HCT116 (cell line): ENCODE measurements at regions not wholly inside any gene's neighbourhood (a gene's known extent, or its start where the extent isn't known, plus 50 kb on each side); places are given as distances from the start of the nearest gene placed in this dataset.

Experiments
- ATAC-seq: fragments of 200-7000 bp; cut with Tn5 transposase; 2 replicates; pipeline ENCODE4 v1.9.1; 2020; ENCODE audit warnings: mild to moderate bottlenecking, moderate library complexity
- BruUV-seq: library from RNA; stranded (reverse); fragments of 400-500 nt; replicated peaks from 2 replicates; lab custom pipeline; 2021; lab: Mats Ljungman, UMichigan
- CTCF ChIA-PET: fragments of 300-600 bp; sonication (Branson Sonifier 250); formaldehyde crosslinking; loops from one replicate; lab custom pipeline; 2021; ENCODE audit warnings: antibody characterized with exemption; lab: Charles Lee
- POLR2A ChIA-PET: fragments of 300-600, 350-600 bp; sonication (Branson Sonifier 250); formaldehyde crosslinking; loops from one replicate; lab custom pipeline; 2021; ENCODE audit warnings: antibody characterized with exemption; lab: Charles Lee
- RAD21 ChIA-PET, 2 experiments: fragments of 300-600 bp; sonication (Branson Sonifier 250); formaldehyde crosslinking; loops; one replicate each; lab custom pipeline; 2023; ENCODE audit warnings: low total read pairs in 2 of 2; ENCODE audit not compliant: uncharacterized antibody in 2 of 2, unreplicated experiment in 2 of 2, low non-redundant PET in 1 of 2; lab: Charles Lee
- DNase-seq: peaks from one replicate; pipeline ENCODE4 v3.0.0-alpha.2; 2010; ENCODE audit warnings: low read depth, low spot score
- H2AFZ ChIP-seq: fragments of 200-600 bp; shearing (Covaris generic), sonication (generic); 2 replicates; pipeline ENCODE4 v1.6.1; 2017; ENCODE audit warnings: low read depth, mixed run types, mixed read lengths, antibody characterized with exemption, low read length; ENCODE audit not compliant: poor library complexity, severe bottlenecking
- H3K27ac ChIP-seq: 2 replicates; pipeline ENCODE4 v1.5.1; 2012; ENCODE audit warnings: low read depth, low read length
- H3K27me3 ChIP-seq: fragments of 200-600 bp; sonication (generic); 2 replicates; pipeline ENCODE4 v1.6.1; 2016; ENCODE audit warnings: mixed run types, low read length, mixed read lengths; ENCODE audit not compliant: insufficient read depth
- H3K36me3 ChIP-seq, 2 experiments: fragments of 200-500 bp in 1 of 2; fragments of 200-600 bp in 1 of 2; sonication (Bioruptor generic) in 1 of 2; sonication (generic) in 1 of 2; 2 replicates each; pipeline versions ENCODE4 v1.5.1 to v1.6.1; 2014 to 2016; ENCODE audit warnings: low read length in 2 of 2, inconsistent platforms in 1 of 2, mixed read lengths in 1 of 2, mixed run types in 1 of 2; ENCODE audit not compliant: insufficient read depth in 2 of 2, control insufficient read depth in 1 of 2
- H3K4me1 ChIP-seq, 2 experiments: fragments of 200-600 bp in 1 of 2; sonication (generic) in 1 of 2; 2 replicates each; pipeline versions ENCODE4 v1.5.1 to v1.6.1; 2012 to 2017; ENCODE audit warnings: low read length in 2 of 2, inconsistent platforms in 1 of 2, mild to moderate bottlenecking in 1 of 2, mixed read lengths in 1 of 2, mixed run types in 1 of 2, moderate library complexity in 1 of 2; ENCODE audit not compliant: insufficient read depth in 2 of 2, control insufficient read depth in 1 of 2
- H3K4me2 ChIP-seq: fragments of 200-600 bp; sonication (generic); 2 replicates; pipeline ENCODE4 v1.6.1; 2017; ENCODE audit warnings: mixed run types, low read length, mixed read lengths
- H3K4me3 ChIP-seq, 2 experiments: fragments of 200-600 bp in 1 of 2; sonication (generic) in 1 of 2; replicated peaks in 1 of 2; 2 replicates each; pipeline ENCODE4 v1.5.1; 2011 to 2016; ENCODE audit warnings: low read length in 2 of 2, control low read depth in 1 of 2, low read depth in 1 of 2, mild to moderate bottlenecking in 1 of 2, mixed read lengths in 1 of 2, mixed run types in 1 of 2
- H3K79me2 ChIP-seq: fragments of 200-600 bp; sonication (generic); 2 replicates; pipeline ENCODE4 v1.6.1; 2017; ENCODE audit warnings: mild to moderate bottlenecking, mixed run types, low read length, moderate library complexity, mixed read lengths; ENCODE audit not compliant: insufficient read depth
- H3K9ac ChIP-seq: fragments of 200-600 bp; sonication (generic); 2 replicates; pipeline ENCODE4 v1.6.1; 2016; ENCODE audit warnings: low read length, mixed read lengths
- H3K9me2 ChIP-seq: fragments of 200-600 bp; sonication (generic), shearing (Covaris generic); 2 replicates; pipeline ENCODE4 v1.6.1; 2017; ENCODE audit warnings: mixed run types, mild to moderate bottlenecking, moderate library complexity; ENCODE audit not compliant: insufficient read depth
- H3K9me3 ChIP-seq, 2 experiments: fragments of 200-500 bp in 1 of 2; fragments of 200-600 bp in 1 of 2; sonication (Bioruptor generic) in 1 of 2; sonication (generic) in 1 of 2; 2 replicates each; pipeline ENCODE4 v1.6.1; 2014 to 2017; ENCODE audit warnings: low read length in 2 of 2, mixed read lengths in 2 of 2, inconsistent platforms in 1 of 2, low read depth in 1 of 2, mild to moderate bottlenecking in 1 of 2, mixed run types in 1 of 2, moderate library complexity in 1 of 2; ENCODE audit not compliant: control insufficient read depth in 1 of 2, insufficient read depth in 1 of 2
- H4K20me1 ChIP-seq: fragments of 200-600 bp; sonication (generic), shearing (Covaris generic); 2 replicates; pipeline ENCODE4 v1.6.1; 2017; ENCODE audit warnings: mixed run types, mild to moderate bottlenecking, moderate library complexity; ENCODE audit not compliant: insufficient read depth
- CBX3 ChIP-seq: IDR thresholded peaks from 2 replicates; pipeline ENCODE4 v1.6.1; 2012; ENCODE audit warnings: low read depth
- EGR1 ChIP-seq: IDR thresholded peaks from 2 replicates; pipeline ENCODE4 v1.6.1; 2012; ENCODE audit warnings: low read depth
- ELF1 ChIP-seq: IDR thresholded peaks from 2 replicates; pipeline ENCODE4 v1.6.1; 2012; ENCODE audit warnings: low read depth, borderline replicate concordance
- EZH2 ChIP-seq: fragments of 200-600 bp; sonication (generic); IDR thresholded peaks from 2 replicates; pipeline ENCODE4 v1.6.1; 2017; ENCODE audit warnings: antibody characterized with exemption, mixed run types
- EZH2phosphoT487 ChIP-seq: fragments of 200-600 bp; IDR thresholded peaks from 2 replicates; pipeline ENCODE4 v1.6.1; 2018; ENCODE audit warnings: antibody characterized with exemption, borderline replicate concordance
- FOSL1 ChIP-seq: IDR thresholded peaks from 2 replicates; pipeline ENCODE4 v1.6.1; 2012; ENCODE audit warnings: low read depth
- SIN3A ChIP-seq: IDR thresholded peaks from 2 replicates; pipeline ENCODE4 v1.6.1; 2012; ENCODE audit warnings: low read depth
- SP1 ChIP-seq: IDR thresholded peaks from 2 replicates; pipeline ENCODE4 v1.6.1; 2012; ENCODE audit warnings: low read depth
- SRF ChIP-seq: IDR thresholded peaks from 2 replicates; pipeline ENCODE4 v1.6.1; 2012; ENCODE audit warnings: low read depth
- TCF7L2 ChIP-seq: IDR thresholded peaks from 2 replicates; pipeline ENCODE4 v1.7.0; 2011; ENCODE audit warnings: borderline replicate concordance, inconsistent platforms; ENCODE audit not compliant: insufficient read depth, insufficient read length; ENCODE audit errors: extremely low read depth
- ZFX ChIP-seq: fragments of 450-650 bp; IDR thresholded peaks from 2 replicates; pipeline ENCODE4 v1.6.1; 2017
- intact Hi-C: fragments of 100-400 bp; cut with micrococcal nuclease; formaldehyde crosslinking; loops from 2 replicates; pipeline ENCODE4 v1.10.0; 2022
- TF ChIP-seq, protein P1 (sequence below): IDR thresholded peaks from 2 replicates; pipeline ENCODE4 v1.6.1; 2012
- TF ChIP-seq, protein P2 (sequence below), 3 experiments: fragments of 200-600 bp in 1 of 3; sonication (generic) in 1 of 3; IDR thresholded peaks in 2 of 3; conservative IDR thresholded peaks in 1 of 3; 2 replicates each; pipeline ENCODE4 v1.5.1; 2012 to 2017; ENCODE audit warnings: low read depth in 2 of 3, low read length in 2 of 3, antibody characterized with exemption in 1 of 3, borderline replicate concordance in 1 of 3, control low read depth in 1 of 3, mild to moderate bottlenecking in 1 of 3, mixed read lengths in 1 of 3, mixed run types in 1 of 3, moderate library complexity in 1 of 3; ENCODE audit not compliant: insufficient read depth in 1 of 3
- TF ChIP-seq, protein P3 (sequence below): IDR thresholded peaks from 2 replicates; pipeline ENCODE4 v1.6.1; 2011; ENCODE audit warnings: mild to moderate bottlenecking, low read length, moderate library complexity; ENCODE audit not compliant: insufficient replicate concordance; ENCODE audit errors: extremely low read depth
- TF ChIP-seq, protein P4 (sequence below): IDR thresholded peaks from 2 replicates; pipeline ENCODE4 v1.6.1; 2012

DNA sequence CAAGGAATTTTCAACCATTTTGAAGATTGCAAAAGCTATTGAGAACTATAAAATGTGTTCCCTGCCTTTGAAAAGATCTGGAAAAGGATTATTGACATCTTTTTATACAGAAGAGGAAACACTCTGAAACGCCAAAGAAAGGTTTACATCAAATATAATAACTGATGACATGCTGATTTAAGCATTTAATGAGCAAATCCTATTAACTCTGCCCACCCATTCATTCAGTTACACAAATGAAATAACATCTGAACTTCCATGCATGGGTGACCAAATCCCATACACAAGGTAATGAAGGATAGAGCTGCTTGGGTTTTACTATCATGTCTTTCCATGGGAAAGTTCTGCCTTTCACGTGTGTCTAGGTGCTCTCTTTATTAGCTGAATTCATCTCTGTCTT lies 589.4 kb upstream of the WWC1 start:
- Histone ChIP-seq H2AFZ (peak overlapping the region; percentile 44), H3K4me3 (no peak overlapping the region), H4K20me1 (no peaks in the 10 kb centered on the region), H3K9me3 (no peaks in the 10 kb centered on the region)
- no peak for ATAC-seq
- POLR2A ChIA-PET, result no interaction called here
- no peak for TF ChIP-seq ZFX
- TF ChIP-seq EGR1, result no peak
- TF ChIP-seq CBX3, result no peak
- TF ChIP-seq, protein P1, sequence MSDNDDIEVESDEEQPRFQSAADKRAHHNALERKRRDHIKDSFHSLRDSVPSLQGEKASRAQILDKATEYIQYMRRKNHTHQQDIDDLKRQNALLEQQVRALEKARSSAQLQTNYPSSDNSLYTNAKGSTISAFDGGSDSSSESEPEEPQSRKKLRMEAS, result no peak
- no peak for TF ChIP-seq TCF7L2
- TF ChIP-seq, protein P2, sequence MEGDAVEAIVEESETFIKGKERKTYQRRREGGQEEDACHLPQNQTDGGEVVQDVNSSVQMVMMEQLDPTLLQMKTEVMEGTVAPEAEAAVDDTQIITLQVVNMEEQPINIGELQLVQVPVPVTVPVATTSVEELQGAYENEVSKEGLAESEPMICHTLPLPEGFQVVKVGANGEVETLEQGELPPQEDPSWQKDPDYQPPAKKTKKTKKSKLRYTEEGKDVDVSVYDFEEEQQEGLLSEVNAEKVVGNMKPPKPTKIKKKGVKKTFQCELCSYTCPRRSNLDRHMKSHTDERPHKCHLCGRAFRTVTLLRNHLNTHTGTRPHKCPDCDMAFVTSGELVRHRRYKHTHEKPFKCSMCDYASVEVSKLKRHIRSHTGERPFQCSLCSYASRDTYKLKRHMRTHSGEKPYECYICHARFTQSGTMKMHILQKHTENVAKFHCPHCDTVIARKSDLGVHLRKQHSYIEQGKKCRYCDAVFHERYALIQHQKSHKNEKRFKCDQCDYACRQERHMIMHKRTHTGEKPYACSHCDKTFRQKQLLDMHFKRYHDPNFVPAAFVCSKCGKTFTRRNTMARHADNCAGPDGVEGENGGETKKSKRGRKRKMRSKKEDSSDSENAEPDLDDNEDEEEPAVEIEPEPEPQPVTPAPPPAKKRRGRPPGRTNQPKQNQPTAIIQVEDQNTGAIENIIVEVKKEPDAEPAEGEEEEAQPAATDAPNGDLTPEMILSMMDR (IDR thresholded peaks at IDR 0.05 in 2 of 3, conservative IDR thresholded peaks at IDR 0.05 in 1 of 3; ENCODE audit: borderline replicate concordance in 1 of 3, insufficient read depth in 1 of 3, low read depth in 2 of 3, low read length in 2 of 3), result no peak
- no peak for TF ChIP-seq EZH2phosphoT487
- TF ChIP-seq FOSL1, result no peak
- no peak for TF ChIP-seq EZH2
- TF ChIP-seq, protein P3, sequence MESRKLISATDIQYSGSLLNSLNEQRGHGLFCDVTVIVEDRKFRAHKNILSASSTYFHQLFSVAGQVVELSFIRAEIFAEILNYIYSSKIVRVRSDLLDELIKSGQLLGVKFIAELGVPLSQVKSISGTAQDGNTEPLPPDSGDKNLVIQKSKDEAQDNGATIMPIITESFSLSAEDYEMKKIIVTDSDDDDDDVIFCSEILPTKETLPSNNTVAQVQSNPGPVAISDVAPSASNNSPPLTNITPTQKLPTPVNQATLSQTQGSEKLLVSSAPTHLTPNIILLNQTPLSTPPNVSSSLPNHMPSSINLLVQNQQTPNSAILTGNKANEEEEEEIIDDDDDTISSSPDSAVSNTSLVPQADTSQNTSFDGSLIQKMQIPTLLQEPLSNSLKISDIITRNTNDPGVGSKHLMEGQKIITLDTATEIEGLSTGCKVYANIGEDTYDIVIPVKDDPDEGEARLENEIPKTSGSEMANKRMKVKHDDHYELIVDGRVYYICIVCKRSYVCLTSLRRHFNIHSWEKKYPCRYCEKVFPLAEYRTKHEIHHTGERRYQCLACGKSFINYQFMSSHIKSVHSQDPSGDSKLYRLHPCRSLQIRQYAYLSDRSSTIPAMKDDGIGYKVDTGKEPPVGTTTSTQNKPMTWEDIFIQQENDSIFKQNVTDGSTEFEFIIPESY, result no peak
- TF ChIP-seq SRF, result no peak
- TF ChIP-seq SP1, result no peak
- TF ChIP-seq SIN3A, result no peak
- no peak for TF ChIP-seq ELF1
- TF ChIP-seq, protein P4, sequence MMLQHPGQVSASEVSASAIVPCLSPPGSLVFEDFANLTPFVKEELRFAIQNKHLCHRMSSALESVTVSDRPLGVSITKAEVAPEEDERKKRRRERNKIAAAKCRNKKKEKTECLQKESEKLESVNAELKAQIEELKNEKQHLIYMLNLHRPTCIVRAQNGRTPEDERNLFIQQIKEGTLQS, result no peak
- TF ChIP-seq, all 23 proteins: peak for 0
- Histone ChIP-seq H3K27ac (no peak overlapping the region), H3K4me2 (no peak overlapping the region), H3K36me3 (no peaks in the 10 kb centered on the region), H3K27me3 (no peaks in the 10 kb centered on the region), H3K79me2 (no peaks in the 10 kb centered on the region), H3K4me1 (peaks cover 29 to 44% of the 10 kb centered on the region in 2 experiments), H3K9ac (no peak overlapping the region), H3K9me2 (no peaks in the 10 kb centered on the region)
- no peak for DNase-seq
- CTCF ChIA-PET, result no interaction called here
- intact Hi-C loops, result no loop called here
- RAD21 ChIA-PET, result no interaction called here
- no TSS peak for BruUV-seq
